Mesenchymal stem cell (in vitro differentiated cells and primary cell): ENCODE measurements at regions not wholly inside any gene's neighbourhood (a gene's known extent, or its start where the extent isn't known, plus 50 kb on each side); places are given as distances from the start of the nearest gene placed in this dataset.
"Not testable (repeated sequence)": the region's sequence is repeated elsewhere in the genome, so short reads cannot be mapped to it uniquely, and the experiment has no call there.

Source experiments
- DNase-seq: peaks from one replicate; pipeline ENCODE4 v3.0.0-alpha.2; 2013
- H2AFZ ChIP-seq: one replicate; pipeline ENCODE4 v1.6.1; 2013; ENCODE audit warnings: low read depth, mild to moderate bottlenecking, control low read depth, inconsistent platforms, low read length, moderate library complexity
- H2AK5ac ChIP-seq: 2 replicates; pipeline ENCODE4 v1.6.1; 2013; ENCODE audit warnings: low read length, moderate library complexity, mild to moderate bottlenecking, inconsistent platforms; ENCODE audit not compliant: severe bottlenecking
- H2BK120ac ChIP-seq: one replicate; pipeline ENCODE4 v1.6.1; 2013; ENCODE audit warnings: low read depth, mild to moderate bottlenecking, inconsistent platforms, low read length, moderate library complexity
- H2BK12ac ChIP-seq, 2 experiments: one replicate each; pipeline ENCODE4 v1.6.1; 2013; ENCODE audit warnings: inconsistent platforms in 2 of 2, low read length in 2 of 2, mild to moderate bottlenecking in 2 of 2, moderate library complexity in 2 of 2, control low read depth in 1 of 2
- H2BK15ac ChIP-seq: one replicate; pipeline ENCODE4 v1.6.1; 2013; ENCODE audit warnings: mild to moderate bottlenecking, low read depth, inconsistent platforms; ENCODE audit not compliant: poor library complexity, severe bottlenecking
- H2BK5ac ChIP-seq: 2 replicates; pipeline ENCODE4 v1.6.1; 2013; ENCODE audit warnings: low read depth, mild to moderate bottlenecking, low read length, control low read depth, inconsistent platforms; ENCODE audit not compliant: poor library complexity, severe bottlenecking
- H3K14ac ChIP-seq, 2 experiments: one replicate each; pipeline ENCODE4 v1.6.1; 2013; ENCODE audit warnings: inconsistent platforms in 2 of 2, low read length in 2 of 2, control low read depth in 1 of 2, mild to moderate bottlenecking in 1 of 2, moderate library complexity in 1 of 2
- H3K18ac ChIP-seq, 2 experiments: one replicate each; pipeline ENCODE4 v1.6.1; 2013; ENCODE audit warnings: inconsistent platforms in 2 of 2, low read length in 2 of 2, control low read depth in 1 of 2, low read depth in 1 of 2, mild to moderate bottlenecking in 1 of 2
- H3K23ac ChIP-seq, 2 experiments: one replicate each; pipeline ENCODE4 v1.6.1; 2013; ENCODE audit warnings: inconsistent platforms in 2 of 2, low read length in 2 of 2, mild to moderate bottlenecking in 2 of 2, moderate library complexity in 2 of 2, control low read depth in 1 of 2
- H3K27ac ChIP-seq: 2 replicates; pipeline ENCODE4 v1.5.1; 2013; ENCODE audit warnings: mild to moderate bottlenecking, moderate library complexity, low read length, control low read depth, inconsistent platforms; ENCODE audit not compliant: poor library complexity, severe bottlenecking
- H3K27me3 ChIP-seq, 2 experiments: 2 replicates each; pipeline versions ENCODE4 v1.6.1 to v1.7.0; 2013; ENCODE audit warnings: low read length in 2 of 2, mild to moderate bottlenecking in 2 of 2, moderate library complexity in 2 of 2, control low read depth in 1 of 2, inconsistent platforms in 1 of 2; ENCODE audit not compliant: control insufficient read depth in 1 of 2, insufficient read depth in 1 of 2
- H3K36me3 ChIP-seq, 2 experiments: 2 replicates each; pipeline versions ENCODE4 v1.6.1 to v1.7.0; 2013; ENCODE audit warnings: low read length in 2 of 2, control low read depth in 1 of 2, inconsistent platforms in 1 of 2, low read depth in 1 of 2, mild to moderate bottlenecking in 1 of 2; ENCODE audit not compliant: insufficient read depth in 2 of 2, control insufficient read depth in 1 of 2
- H3K4ac ChIP-seq, 2 experiments: one replicate each; pipeline ENCODE4 v1.6.1; 2013; ENCODE audit warnings: inconsistent platforms in 2 of 2, low read length in 2 of 2, mild to moderate bottlenecking in 2 of 2, moderate library complexity in 2 of 2, control low read depth in 1 of 2, low read depth in 1 of 2
- H3K4me1 ChIP-seq: 2 replicates; pipeline ENCODE4 v1.6.1; 2013; ENCODE audit warnings: low read depth, low read length, control low read depth; ENCODE audit not compliant: control insufficient read depth, insufficient read depth
- H3K4me2 ChIP-seq: 2 replicates; pipeline ENCODE4 v1.6.1; 2013; ENCODE audit warnings: low read length, mild to moderate bottlenecking, inconsistent platforms; ENCODE audit not compliant: poor library complexity, severe bottlenecking
- H3K4me3 ChIP-seq, 2 experiments: 2 replicates each; pipeline versions ENCODE4 v1.5.1 to v1.7.0; 2013; ENCODE audit warnings: low read length in 2 of 2, mild to moderate bottlenecking in 2 of 2, control low read depth in 1 of 2, low read depth in 1 of 2; ENCODE audit not compliant: insufficient read depth in 1 of 2
- H3K79me1 ChIP-seq: replicated peaks from 2 replicates; pipeline ENCODE4 v1.6.1; 2013; ENCODE audit warnings: mild to moderate bottlenecking, control low read depth, low read length, inconsistent platforms; ENCODE audit not compliant: poor library complexity, severe bottlenecking
- H3K9ac ChIP-seq: 2 replicates; pipeline ENCODE4 v1.7.0; 2013; ENCODE audit warnings: mild to moderate bottlenecking, low read length, moderate library complexity
- H3K9me3 ChIP-seq: 2 replicates; pipeline ENCODE4 v1.7.0; 2013; ENCODE audit warnings: mild to moderate bottlenecking, low read length; ENCODE audit not compliant: control insufficient read depth
- H4K8ac ChIP-seq: one replicate; pipeline ENCODE4 v1.6.1; 2013; ENCODE audit warnings: inconsistent platforms, mild to moderate bottlenecking, low read length, moderate library complexity
- H4K91ac ChIP-seq: one replicate; pipeline ENCODE4 v1.6.1; 2013; ENCODE audit warnings: mild to moderate bottlenecking, low read length, inconsistent platforms
- WGBS: methylation state at CpG from one replicate; pipeline ENCODE4 v1.1.7; 2013; ENCODE audit warnings: mixed read lengths; 5-methylcytosine and 5-hydroxymethylcytosine counted together

- H4K91ac ChIP-seq = no peak overlapping the region
- no peak overlapping the region for H2AK5ac ChIP-seq
- H2BK15ac ChIP-seq = no peak overlapping the region
- H4K8ac ChIP-seq = no peak overlapping the region
- H3K79me1 ChIP-seq = no peaks in the 10 kb centered on the region
- H2BK12ac ChIP-seq = no peak overlapping the region
- no peak overlapping the region for H3K14ac ChIP-seq
- no peaks in the 10 kb centered on the region for H3K36me3 ChIP-seq
- no peak overlapping the region for H3K27ac ChIP-seq
- H3K4me3 ChIP-seq = no peak overlapping the region
- H3K9ac ChIP-seq = no peak overlapping the region
- no peak for DNase-seq
- no peak overlapping the region for H3K18ac ChIP-seq
- no peak overlapping the region for H3K4ac ChIP-seq
- peak overlapping the region; percentile 51 for H2AFZ ChIP-seq
- H3K9me3 ChIP-seq = no peaks in the 10 kb centered on the region
- no peak overlapping the region for H3K4me2 ChIP-seq
- H2BK120ac ChIP-seq = no peak overlapping the region
- no peak overlapping the region for H2BK5ac ChIP-seq
- no peak overlapping the region for H3K23ac ChIP-seq
- no peaks in the 10 kb centered on the region for H3K27me3 ChIP-seq
- no peaks in the 10 kb centered on the region for H3K4me1 ChIP-seq
- WGBS = 93% methylated on average over 1 of the region's 3 CpGs
Observed at GRCh38 chr5:103679873-103680272, 117.3 kb upstream of the NUDT12 start.

GRCh38 chr5:103676198-103676597 lies 113.6 kb upstream of the NUDT12 start:
- not testable (repeated sequence) for H3K27me3 ChIP-seq, H2BK12ac ChIP-seq, DNase-seq, H2BK120ac ChIP-seq, H3K23ac ChIP-seq, H3K4me3 ChIP-seq, H3K36me3 ChIP-seq, H3K4me2 ChIP-seq, H3K18ac ChIP-seq, H2BK5ac ChIP-seq, H2AFZ ChIP-seq, H3K9me3 ChIP-seq, H2BK15ac ChIP-seq, H3K27ac ChIP-seq, H3K9ac ChIP-seq, H3K4ac ChIP-seq, H2AK5ac ChIP-seq, H3K14ac ChIP-seq, H3K79me1 ChIP-seq, H4K91ac ChIP-seq, H4K8ac ChIP-seq, H3K4me1 ChIP-seq
- whole genome bisulfite sequencing = 76% methylated on average over 3 of the region's 5 CpGs

GRCh38 chr5:103674739-103675138 lies 112.2 kb upstream of the NUDT12 start:
- no peak overlapping the region for H2BK120ac ChIP-seq
- no peak overlapping the region for H3K4me2 ChIP-seq
- H2BK5ac ChIP-seq = no peak overlapping the region
- no peak overlapping the region for H3K18ac ChIP-seq
- no peak overlapping the region for H3K4me3 ChIP-seq
- no peak overlapping the region for H3K27ac ChIP-seq
- H4K91ac ChIP-seq = no peak overlapping the region
- H3K9me3 ChIP-seq = no peaks in the 10 kb centered on the region
- H3K36me3 ChIP-seq = no peaks in the 10 kb centered on the region
- no peak overlapping the region for H2BK15ac ChIP-seq
- no peaks in the 10 kb centered on the region for H3K4me1 ChIP-seq
- 96% methylated on average over 3 of the region's 3 CpGs for WGBS
- no peaks in the 10 kb centered on the region for H3K27me3 ChIP-seq
- no peak overlapping the region for H2AK5ac ChIP-seq
- no peak for DNase-seq
- no peaks in the 10 kb centered on the region for H3K79me1 ChIP-seq
- no peak overlapping the region for H2BK12ac ChIP-seq
- no peak overlapping the region for H3K23ac ChIP-seq
- H3K9ac ChIP-seq = no peak overlapping the region
- no peak overlapping the region for H3K4ac ChIP-seq
- H4K8ac ChIP-seq = no peak overlapping the region
- H2AFZ ChIP-seq = no peak overlapping the region
- no peak overlapping the region for H3K14ac ChIP-seq

GRCh38 chr5:103674251-103674650 lies 111.7 kb upstream of the NUDT12 start:
- Histone ChIP-seq H3K4me1 (no peaks in the 10 kb centered on the region), H3K79me1 (no peaks in the 10 kb centered on the region), H3K18ac (no peak overlapping the region), H3K27me3 (no peaks in the 10 kb centered on the region), H3K9me3 (no peaks in the 10 kb centered on the region), H3K23ac (no peak overlapping the region), H2BK120ac (no peak overlapping the region), H2AFZ (no peak overlapping the region), H2AK5ac (no peak overlapping the region), H4K8ac (no peak overlapping the region), H3K14ac (no peak overlapping the region), H2BK5ac (no peak overlapping the region), H3K4me2 (no peak overlapping the region), H3K9ac (no peak overlapping the region), H3K27ac (no peak overlapping the region), H3K4ac (no peak overlapping the region), H2BK12ac (no peak overlapping the region), H2BK15ac (no peak overlapping the region), H3K36me3 (no peaks in the 10 kb centered on the region), H4K91ac (no peak overlapping the region), H3K4me3 (no peak overlapping the region)
- 100% methylated on average over 1 of the region's 1 CpG for WGBS
- DNase-seq = no peak
